OCI-LY1 (cell line): ENCODE measurements at regions not wholly inside any gene's neighbourhood (a gene's known extent, or its start where the extent isn't known, plus 50 kb on each side); places are given as distances from the start of the nearest gene placed in this dataset.

ENCODE experiments used
- H2AFZ ChIP-seq: fragments of 200-600 bp; sonication (generic), shearing (Covaris generic); 2 replicates; pipeline ENCODE4 v1.6.0; 2014; ENCODE audit warnings: antibody characterized with exemption, mild to moderate bottlenecking, low read length
- H3F3A ChIP-seq: fragments of 200-600 bp; sonication (generic), shearing (Covaris generic); 2 replicates; pipeline ENCODE4 v1.6.0; 2014; ENCODE audit warnings: mild to moderate bottlenecking, antibody characterized with exemption, low read length, moderate library complexity; ENCODE audit not compliant: insufficient read depth
- H3K27ac ChIP-seq: fragments of 200-600 bp; sonication (generic); 2 replicates; pipeline ENCODE4 v1.5.1; 2014; ENCODE audit warnings: low read length, mixed run types, mild to moderate bottlenecking, low read depth; ENCODE audit not compliant: poor library complexity, severe bottlenecking
- H3K27me3 ChIP-seq: fragments of 200-600 bp; sonication (generic); 2 replicates; pipeline ENCODE4 v1.6.0; 2014; ENCODE audit warnings: antibody characterized with exemption, mild to moderate bottlenecking, low read length, moderate library complexity; ENCODE audit not compliant: insufficient read depth
- H3K36me3 ChIP-seq: fragments of 200-600 bp; sonication (generic); 2 replicates; pipeline ENCODE4 v1.6.1; 2014; ENCODE audit warnings: mild to moderate bottlenecking, antibody characterized with exemption, low read length, moderate library complexity, mixed read lengths; ENCODE audit not compliant: insufficient read depth
- H3K4me1 ChIP-seq: fragments of 200-600 bp; sonication (generic); 2 replicates; pipeline ENCODE4 v1.5.1; 2014; ENCODE audit warnings: mild to moderate bottlenecking, low read length, moderate library complexity; ENCODE audit not compliant: insufficient read depth, severe bottlenecking
- H3K4me2 ChIP-seq: fragments of 200-600 bp; sonication (generic), shearing (Covaris generic); 2 replicates; pipeline ENCODE4 v1.6.1; 2014; ENCODE audit warnings: low read length
- H3K4me3 ChIP-seq: fragments of 200-600 bp; sonication (generic); 2 replicates; pipeline ENCODE4 v1.5.1; 2014; ENCODE audit warnings: low read length, low read depth, mild to moderate bottlenecking, mixed read lengths; ENCODE audit not compliant: poor library complexity, severe bottlenecking
- H3K79me2 ChIP-seq: fragments of 200-600 bp; shearing (Covaris generic); 2 replicates; pipeline ENCODE4 v1.6.1; 2016; ENCODE audit warnings: mixed run types, low read length, mixed read lengths; ENCODE audit not compliant: insufficient read depth
- H3K9ac ChIP-seq: fragments of 200-600 bp; sonication (generic), shearing (Covaris generic); 2 replicates; pipeline ENCODE4 v1.6.1; 2014; ENCODE audit warnings: mild to moderate bottlenecking, low read length, mixed read lengths
- H3K9me2 ChIP-seq: fragments of 200-600 bp; sonication (generic), shearing (Covaris generic); 2 replicates; pipeline ENCODE4 v1.6.1; 2014; ENCODE audit warnings: low read depth, mild to moderate bottlenecking, low read length, mixed read lengths
- H3K9me3 ChIP-seq: fragments of 200-600 bp; shearing (Covaris generic); 2 replicates; pipeline ENCODE4 v1.6.1; 2014; ENCODE audit warnings: low read length, mixed read lengths
- H4K20me1 ChIP-seq: fragments of 200-600 bp; sonication (generic), shearing (Covaris generic); 2 replicates; pipeline ENCODE4 v1.6.0; 2016; ENCODE audit warnings: mild to moderate bottlenecking, low read length; ENCODE audit not compliant: insufficient read depth
- CTCF ChIP-seq: fragments of 200-600 bp; sonication (generic), shearing (Covaris generic); IDR thresholded peaks from 2 replicates; pipeline ENCODE4 v1.5.1; 2017; ENCODE audit warnings: mild to moderate bottlenecking, antibody characterized with exemption, low read length, moderate library complexity, mixed read lengths
- EZH2 ChIP-seq: fragments of 200-600 bp; sonication (generic), shearing (Covaris generic); IDR thresholded peaks from 2 replicates; pipeline ENCODE4 v1.8.0; 2017; ENCODE audit warnings: borderline replicate concordance, mixed run types, mild to moderate bottlenecking, antibody characterized with exemption, low read length, moderate library complexity, mixed read lengths

GRCh38 chr2:147204102-147204501 is 640.7 kb upstream of the ACVR2A start:
- Histone ChIP-seq H3K36me3 (no peaks in the 10 kb centered on the region), H3K9ac (no peak overlapping the region), H3K27me3 (no peaks in the 10 kb centered on the region), H3K79me2 (no peaks in the 10 kb centered on the region), H4K20me1 (no peaks in the 10 kb centered on the region), H3F3A (no peaks in the 10 kb centered on the region), H2AFZ (no peak overlapping the region), H3K4me3 (no peak overlapping the region), H3K9me2 (no peaks in the 10 kb centered on the region), H3K4me1 (no peaks in the 10 kb centered on the region), H3K27ac (no peak overlapping the region), H3K4me2 (no peak overlapping the region), H3K9me3 (no peaks in the 10 kb centered on the region)
- TF ChIP-seq EZH2 (no peak), CTCF (no peak)

GRCh38 chr2:147198651-147199171 is 646.1 kb upstream of the ACVR2A start:
- no peak overlapping the region for H3K9ac ChIP-seq
- H3K4me2 ChIP-seq: no peak overlapping the region
- no peaks in the 10 kb centered on the region for H3K27me3 ChIP-seq
- H4K20me1 ChIP-seq: no peaks in the 10 kb centered on the region
- TF ChIP-seq CTCF: no peak
- TF ChIP-seq EZH2: no peak
- no peaks in the 10 kb centered on the region for H3F3A ChIP-seq
- H2AFZ ChIP-seq: no peak overlapping the region
- H3K79me2 ChIP-seq: no peaks in the 10 kb centered on the region
- H3K4me3 ChIP-seq: no peak overlapping the region
- H3K36me3 ChIP-seq: no peaks in the 10 kb centered on the region
- no peak overlapping the region for H3K27ac ChIP-seq
- H3K9me2 ChIP-seq: no peaks in the 10 kb centered on the region
- H3K9me3 ChIP-seq: no peaks in the 10 kb centered on the region
- no peaks in the 10 kb centered on the region for H3K4me1 ChIP-seq

- TF ChIP-seq CTCF (no peak), EZH2 (no peak)
- H3K27me3 ChIP-seq: no peaks in the 10 kb centered on the region
- no peaks in the 10 kb centered on the region for H4K20me1 ChIP-seq
- H2AFZ ChIP-seq: no peak overlapping the region
- no peak overlapping the region for H3K9ac ChIP-seq
- H3K9me3 ChIP-seq: no peaks in the 10 kb centered on the region
- H3K4me1 ChIP-seq: no peaks in the 10 kb centered on the region
- H3K9me2 ChIP-seq: no peaks in the 10 kb centered on the region
- no peak overlapping the region for H3K27ac ChIP-seq
- no peaks in the 10 kb centered on the region for H3F3A ChIP-seq
- no peak overlapping the region for H3K4me2 ChIP-seq
- no peak overlapping the region for H3K4me3 ChIP-seq
- no peaks in the 10 kb centered on the region for H3K36me3 ChIP-seq
- H3K79me2 ChIP-seq: no peaks in the 10 kb centered on the region
Measured at GRCh38 chr2:147197754-147198483, 646.9 kb upstream of the ACVR2A start.
